PFSK-1 (cell line): ENCODE measurements at regions not wholly inside any gene's neighbourhood (a gene's known extent, or its start where the extent isn't known, plus 50 kb on each side); places are given as distances from the start of the nearest gene placed in this dataset.

ENCODE experiments used
- FOXP2 ChIP-seq: optimal IDR thresholded peaks from 2 replicates; pipeline ENCODE3; 2011; ENCODE audit warnings: borderline replicate concordance, control low read depth, inconsistent platforms; ENCODE audit not compliant: insufficient read depth; ENCODE audit errors: extremely low read length, extremely low read depth
- POLR2AphosphoS5 ChIP-seq: IDR thresholded peaks from 2 replicates; pipeline ENCODE4 v1.6.1; 2012; ENCODE audit warnings: low read depth, mild to moderate bottlenecking, control low read depth, low read length, moderate library complexity
- SIN3A ChIP-seq: IDR thresholded peaks from 2 replicates; pipeline ENCODE4 v1.6.1; 2012; ENCODE audit warnings: mild to moderate bottlenecking, low read length, moderate library complexity, borderline replicate concordance; ENCODE audit not compliant: insufficient read depth
- TAF1 ChIP-seq: IDR thresholded peaks from 2 replicates; pipeline ENCODE4 v1.6.1; 2012; ENCODE audit warnings: low read length, control low read depth, borderline replicate concordance; ENCODE audit not compliant: insufficient read depth
- TF ChIP-seq, protein P1 (sequence below), 2 experiments: IDR thresholded peaks; 2 replicates each; pipeline versions ENCODE4 v1.6.1 to v1.8.0; 2011 to 2012; ENCODE audit warnings: low read depth in 2 of 2, low read length in 2 of 2, control low read depth in 1 of 2, inconsistent platforms in 1 of 2, mild to moderate bottlenecking in 1 of 2, moderate library complexity in 1 of 2; ENCODE audit not compliant: insufficient read depth in 1 of 2

DNA sequence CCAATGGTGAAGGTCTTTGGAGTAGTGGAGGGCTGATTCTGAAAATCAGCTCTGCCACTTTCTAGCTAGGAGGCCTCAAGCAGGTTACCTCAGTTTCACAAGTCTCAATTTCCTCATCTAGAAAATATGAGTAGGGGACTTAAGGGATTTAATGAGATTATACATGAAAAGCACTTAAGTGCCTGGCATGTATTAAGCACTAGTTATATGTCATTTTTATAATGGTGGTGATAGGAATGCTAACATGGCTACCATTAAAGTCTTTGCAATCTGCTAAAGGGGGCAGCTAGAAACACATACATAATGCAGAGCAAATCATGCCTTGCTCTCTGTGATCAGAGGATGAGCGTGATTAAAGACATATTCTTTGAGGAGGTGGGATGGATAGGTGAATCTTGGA, 640.9 kb upstream of the ZEB2 start:
- TF ChIP-seq SIN3A (no peak), POLR2AphosphoS5 (no peak), TAF1 (no peak), FOXP2 (no peak)
- TF ChIP-seq, protein P1, sequence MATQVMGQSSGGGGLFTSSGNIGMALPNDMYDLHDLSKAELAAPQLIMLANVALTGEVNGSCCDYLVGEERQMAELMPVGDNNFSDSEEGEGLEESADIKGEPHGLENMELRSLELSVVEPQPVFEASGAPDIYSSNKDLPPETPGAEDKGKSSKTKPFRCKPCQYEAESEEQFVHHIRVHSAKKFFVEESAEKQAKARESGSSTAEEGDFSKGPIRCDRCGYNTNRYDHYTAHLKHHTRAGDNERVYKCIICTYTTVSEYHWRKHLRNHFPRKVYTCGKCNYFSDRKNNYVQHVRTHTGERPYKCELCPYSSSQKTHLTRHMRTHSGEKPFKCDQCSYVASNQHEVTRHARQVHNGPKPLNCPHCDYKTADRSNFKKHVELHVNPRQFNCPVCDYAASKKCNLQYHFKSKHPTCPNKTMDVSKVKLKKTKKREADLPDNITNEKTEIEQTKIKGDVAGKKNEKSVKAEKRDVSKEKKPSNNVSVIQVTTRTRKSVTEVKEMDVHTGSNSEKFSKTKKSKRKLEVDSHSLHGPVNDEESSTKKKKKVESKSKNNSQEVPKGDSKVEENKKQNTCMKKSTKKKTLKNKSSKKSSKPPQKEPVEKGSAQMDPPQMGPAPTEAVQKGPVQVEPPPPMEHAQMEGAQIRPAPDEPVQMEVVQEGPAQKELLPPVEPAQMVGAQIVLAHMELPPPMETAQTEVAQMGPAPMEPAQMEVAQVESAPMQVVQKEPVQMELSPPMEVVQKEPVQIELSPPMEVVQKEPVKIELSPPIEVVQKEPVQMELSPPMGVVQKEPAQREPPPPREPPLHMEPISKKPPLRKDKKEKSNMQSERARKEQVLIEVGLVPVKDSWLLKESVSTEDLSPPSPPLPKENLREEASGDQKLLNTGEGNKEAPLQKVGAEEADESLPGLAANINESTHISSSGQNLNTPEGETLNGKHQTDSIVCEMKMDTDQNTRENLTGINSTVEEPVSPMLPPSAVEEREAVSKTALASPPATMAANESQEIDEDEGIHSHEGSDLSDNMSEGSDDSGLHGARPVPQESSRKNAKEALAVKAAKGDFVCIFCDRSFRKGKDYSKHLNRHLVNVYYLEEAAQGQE (IDR thresholded peaks at IDR 0.05; ENCODE audit: insufficient read depth in 1 of 2, low read depth in 2 of 2, low read length in 2 of 2): no peak
